Endothelial cell of umbilical vein (primary cell): ENCODE measurements at regions not wholly inside any gene's neighbourhood (a gene's known extent, or its start where the extent isn't known, plus 50 kb on each side); places are given as distances from the start of the nearest gene placed in this dataset.

Source experiments
- BruUV-seq: library from RNA; stranded (reverse); fragments of 400-500 nt; replicated peaks from 2 replicates; lab custom pipeline; 2021; lab: Mats Ljungman, UMichigan
- CTCF ChIA-PET: fragments of 300-600, 350-600 bp; sonication (Branson Sonifier 250); formaldehyde crosslinking; loops from one replicate; lab custom pipeline; 2021; ENCODE audit warnings: antibody characterized with exemption, inconsistent platforms; lab: Charles Lee
- POLR2A ChIA-PET: fragments of 300-600, 350-600 bp; sonication (Branson Sonifier 250); formaldehyde crosslinking; loops from one replicate; lab custom pipeline; 2021; ENCODE audit warnings: antibody characterized with exemption, inconsistent platforms; lab: Charles Lee
- DNase-seq: peaks from one replicate; pipeline ENCODE4 v3.0.0-alpha.2; 2011; ENCODE audit warnings: low read depth, low spot score
- FAIRE-seq: peaks from 2 replicates; lab custom pipeline; 2011; peaks lifted over from hg19 to GRCh38; lab: Jason Lieb, UNC
- H2AFZ ChIP-seq: 2 replicates; pipeline ENCODE4 v1.6.0; 2012; ENCODE audit warnings: low read depth, low read length, control low read depth, inconsistent platforms
- H3K27ac ChIP-seq: 2 replicates; pipeline ENCODE4 v1.5.1; 2011; ENCODE audit warnings: low read depth, mild to moderate bottlenecking, control low read depth, low read length, moderate library complexity; ENCODE audit not compliant: insufficient read depth
- H3K27me3 ChIP-seq, 2 experiments: 2 replicates each; pipeline versions ENCODE4 v1.6.0 to v1.6.1; 2011; ENCODE audit warnings: low read length in 2 of 2, mixed read lengths in 1 of 2; ENCODE audit not compliant: control insufficient read depth in 2 of 2, insufficient read depth in 2 of 2
- H3K36me3 ChIP-seq, 2 experiments: 2 replicates in 1 of 2; 3 replicates in 1 of 2; pipeline ENCODE4 v1.5.1; 2011; ENCODE audit warnings: low read length in 2 of 2, mild to moderate bottlenecking in 1 of 2, moderate library complexity in 1 of 2; ENCODE audit not compliant: control insufficient read depth in 2 of 2, insufficient read depth in 2 of 2; ENCODE audit errors: extremely low read depth in 1 of 2
- H3K4me1 ChIP-seq: 3 replicates; pipeline ENCODE4 v1.5.1; 2011; ENCODE audit warnings: mild to moderate bottlenecking, low read length; ENCODE audit not compliant: control insufficient read depth, insufficient read depth; ENCODE audit errors: extremely low read depth
- H3K4me2 ChIP-seq: 2 replicates; pipeline ENCODE4 v1.6.1; 2011; ENCODE audit warnings: low read length, control low read depth, mixed read lengths; ENCODE audit not compliant: insufficient read depth
- H3K4me3 ChIP-seq, 3 experiments: fragments of 200-600 bp in 1 of 3; sonication (generic), shearing (Covaris generic) in 1 of 3; replicated peaks in 1 of 3; 2 replicates each; pipeline ENCODE4 v1.5.1; 2011 to 2016; ENCODE audit warnings: control low read depth in 3 of 3, low read length in 3 of 3, mild to moderate bottlenecking in 2 of 3, inconsistent platforms in 1 of 3, low read depth in 1 of 3, moderate library complexity in 1 of 3; ENCODE audit not compliant: insufficient read depth in 1 of 3
- H3K79me2 ChIP-seq: 2 replicates; pipeline ENCODE4 v1.6.0; 2012; ENCODE audit warnings: low read length, inconsistent platforms; ENCODE audit not compliant: control insufficient read depth, insufficient read depth
- H3K9ac ChIP-seq: replicated peaks from 2 replicates; pipeline ENCODE3; 2011; ENCODE audit warnings: low read length, control low read depth; ENCODE audit not compliant: insufficient read depth; ENCODE audit errors: extremely low read depth
- H3K9me1 ChIP-seq: replicated peaks from 3 replicates; pipeline ENCODE4 v1.6.0; 2011; ENCODE audit warnings: mild to moderate bottlenecking, low read length; ENCODE audit not compliant: control insufficient read depth, insufficient read depth; ENCODE audit errors: extremely low read depth
- H3K9me3 ChIP-seq: replicated peaks from 2 replicates; pipeline ENCODE4 v1.5.1; 2012; ENCODE audit warnings: low read length, inconsistent platforms; ENCODE audit not compliant: control insufficient read depth, insufficient read depth
- H4K20me1 ChIP-seq: replicated peaks from 2 replicates; pipeline ENCODE3; 2011; ENCODE audit warnings: mild to moderate bottlenecking, low read length; ENCODE audit not compliant: control insufficient read depth, insufficient read depth; ENCODE audit errors: extremely low read depth
- EZH2 ChIP-seq: IDR thresholded peaks from 2 replicates; pipeline ENCODE4 v1.6.1; 2012; ENCODE audit warnings: borderline replicate concordance, low read depth, mild to moderate bottlenecking, moderate library complexity, low read length, inconsistent platforms; ENCODE audit not compliant: severe bottlenecking
- FOS ChIP-seq: IDR thresholded peaks from 2 replicates; pipeline ENCODE4 v1.6.1; 2011; ENCODE audit warnings: mild to moderate bottlenecking, low read length, moderate library complexity, borderline replicate concordance; ENCODE audit not compliant: insufficient read depth
- GATA2 ChIP-seq: IDR thresholded peaks from 2 replicates; pipeline ENCODE4 v1.7.0; 2011; ENCODE audit warnings: low read depth, mild to moderate bottlenecking, moderate library complexity, mixed read lengths, low read length; ENCODE audit not compliant: insufficient read length, insufficient read depth
- JUN ChIP-seq: IDR thresholded peaks from 2 replicates; pipeline ENCODE4 v1.6.1; 2011; ENCODE audit warnings: borderline replicate concordance, low read depth; ENCODE audit not compliant: insufficient read length, insufficient read depth
- MYC ChIP-seq: IDR thresholded peaks from one replicate; pipeline ENCODE4 v1.6.1; 2011; ENCODE audit warnings: mild to moderate bottlenecking, low read depth, low read length
- POLR2A ChIP-seq: IDR thresholded peaks from 2 replicates; pipeline ENCODE4 v1.6.1; 2012; ENCODE audit warnings: low read depth, mild to moderate bottlenecking, control low read depth, low read length
- POLR2AphosphoS5 ChIP-seq: IDR thresholded peaks from 2 replicates; pipeline ENCODE4 v1.6.1; 2012; ENCODE audit warnings: low read depth, mild to moderate bottlenecking, control low read depth, low read length, moderate library complexity; ENCODE audit not compliant: insufficient read depth
- dilution Hi-C: fragments of 300-500 bp; cut with MboI; formaldehyde crosslinking; loops from one replicate; pipeline ENCODE4 v1.15.0; 2019; ENCODE audit warnings: low sequenced_read_pairs; ENCODE audit not compliant: extremely low pct_ligation_motif_present
- intact Hi-C: fragments of 100-400 bp; cut with micrococcal nuclease; formaldehyde crosslinking; loops from one replicate; pipeline ENCODE4 v1.10.0; 2022
- TF ChIP-seq, protein P1 (sequence below), 2 donors: IDR thresholded peaks; 1 replicate in 1 of 2; 2 replicates in 1 of 2; pipeline ENCODE4 v1.5.1; 2011; ENCODE audit warnings: low read length in 2 of 2, mild to moderate bottlenecking in 2 of 2, moderate library complexity in 2 of 2, control low read depth in 1 of 2, inconsistent platforms in 1 of 2, low read depth in 1 of 2; ENCODE audit not compliant: insufficient read depth in 1 of 2; ENCODE audit errors: extremely low read depth in 1 of 2
- TF ChIP-seq, protein P2 (sequence below): IDR thresholded peaks from 2 replicates; pipeline ENCODE4 v1.6.1; 2011; ENCODE audit not compliant: insufficient read depth, insufficient read length

DNA sequence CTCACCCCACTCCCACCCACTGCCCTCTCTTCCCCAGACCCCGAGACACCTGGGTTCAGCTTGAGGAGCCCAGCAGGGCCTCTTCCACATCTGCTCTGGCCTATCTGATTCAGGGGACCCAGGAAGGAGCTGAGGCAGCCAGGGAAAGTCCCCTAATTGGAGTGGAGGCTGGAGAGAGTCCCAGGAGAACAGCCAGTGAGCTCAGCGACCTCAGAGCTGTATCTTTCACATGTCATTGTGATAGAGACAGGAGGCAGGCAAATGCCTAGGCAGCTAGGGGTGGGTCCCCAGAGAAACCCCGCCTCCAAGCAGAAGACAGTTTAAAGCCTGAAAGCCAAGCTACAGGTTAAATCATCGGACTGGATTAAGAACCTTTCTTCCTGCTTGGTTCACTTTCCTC lies 122.7 kb downstream of the MATN1 start:
- H3K27ac ChIP-seq = no peak overlapping the region
- H3K4me2 ChIP-seq = no peak overlapping the region
- ChIA-PET CTCF (no interaction called here), POLR2A (no interaction called here)
- DNase-seq = no peak
- H3K4me1 ChIP-seq = no peaks in the 10 kb centered on the region
- no peaks in the 10 kb centered on the region for H3K27me3 ChIP-seq
- BruUV-seq = no TSS peak
- H3K36me3 ChIP-seq = no peaks in the 10 kb centered on the region
- no peaks in the 10 kb centered on the region for H3K79me2 ChIP-seq
- TF ChIP-seq POLR2AphosphoS5 = no peak
- no peak for TF ChIP-seq JUN
- TF ChIP-seq, protein P1, sequence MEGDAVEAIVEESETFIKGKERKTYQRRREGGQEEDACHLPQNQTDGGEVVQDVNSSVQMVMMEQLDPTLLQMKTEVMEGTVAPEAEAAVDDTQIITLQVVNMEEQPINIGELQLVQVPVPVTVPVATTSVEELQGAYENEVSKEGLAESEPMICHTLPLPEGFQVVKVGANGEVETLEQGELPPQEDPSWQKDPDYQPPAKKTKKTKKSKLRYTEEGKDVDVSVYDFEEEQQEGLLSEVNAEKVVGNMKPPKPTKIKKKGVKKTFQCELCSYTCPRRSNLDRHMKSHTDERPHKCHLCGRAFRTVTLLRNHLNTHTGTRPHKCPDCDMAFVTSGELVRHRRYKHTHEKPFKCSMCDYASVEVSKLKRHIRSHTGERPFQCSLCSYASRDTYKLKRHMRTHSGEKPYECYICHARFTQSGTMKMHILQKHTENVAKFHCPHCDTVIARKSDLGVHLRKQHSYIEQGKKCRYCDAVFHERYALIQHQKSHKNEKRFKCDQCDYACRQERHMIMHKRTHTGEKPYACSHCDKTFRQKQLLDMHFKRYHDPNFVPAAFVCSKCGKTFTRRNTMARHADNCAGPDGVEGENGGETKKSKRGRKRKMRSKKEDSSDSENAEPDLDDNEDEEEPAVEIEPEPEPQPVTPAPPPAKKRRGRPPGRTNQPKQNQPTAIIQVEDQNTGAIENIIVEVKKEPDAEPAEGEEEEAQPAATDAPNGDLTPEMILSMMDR (IDR thresholded peaks at IDR 0.05; ENCODE audit: extremely low read depth in 1 of 2, insufficient read depth in 1 of 2, low read depth in 1 of 2, low read length in 2 of 2) = no peak
- no peak for TF ChIP-seq POLR2A
- no peak for TF ChIP-seq GATA2
- TF ChIP-seq, protein P2, sequence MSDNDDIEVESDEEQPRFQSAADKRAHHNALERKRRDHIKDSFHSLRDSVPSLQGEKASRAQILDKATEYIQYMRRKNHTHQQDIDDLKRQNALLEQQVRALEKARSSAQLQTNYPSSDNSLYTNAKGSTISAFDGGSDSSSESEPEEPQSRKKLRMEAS = no peak
- TF ChIP-seq MYC = no peak
- TF ChIP-seq EZH2 = no peak
- no peak for TF ChIP-seq FOS
- H3K9me3 ChIP-seq = no peaks in the 10 kb centered on the region
- H3K4me3 ChIP-seq = no peak overlapping the region
- H3K9me1 ChIP-seq = no peaks in the 10 kb centered on the region
- intact Hi-C loops (no loop called here), dilution Hi-C loops (no loop called here)
- no peak overlapping the region for H2AFZ ChIP-seq
- no peaks in the 10 kb centered on the region for H4K20me1 ChIP-seq
- no peak for FAIRE-seq
- no peak overlapping the region for H3K9ac ChIP-seq
